Thoracic aorta (tissue), 2 donors: ENCODE measurements at regions not wholly inside any gene's neighbourhood (a gene's known extent, or its start where the extent isn't known, plus 50 kb on each side); places are given as distances from the start of the nearest gene placed in this dataset.

Source experiments
- ATAC-seq: fragments of 150-250 bp; one replicate; pipeline ENCODE4 v1.8.0; 2017; ENCODE audit warnings: low read depth; ENCODE audit not compliant: insufficient number of reproducible peaks, low FRiP score
- DNase-seq: peaks from one replicate; pipeline ENCODE4 v3.0.0-alpha.2; 2020; ENCODE audit warnings: low spot score
- H3K27ac ChIP-seq, 2 donors: fragments of 200-600 bp; sonication (generic); 1 replicate in 1 of 2; 2 replicates in 1 of 2; pipeline ENCODE4 v1.5.1; 2016; ENCODE audit warnings: mild to moderate bottlenecking in 2 of 2, moderate library complexity in 2 of 2
- H3K27me3 ChIP-seq: fragments of 200-600 bp; sonication (generic); replicated peaks from 2 replicates; pipeline ENCODE4 v1.6.0; 2016; ENCODE audit warnings: mild to moderate bottlenecking; ENCODE audit not compliant: insufficient read depth
- H3K36me3 ChIP-seq: fragments of 200-600 bp; sonication (generic); one replicate; pipeline ENCODE4 v1.5.1; 2016
- H3K4me1 ChIP-seq, 2 donors: fragments of 200-600 bp; sonication (generic); 1 replicate in 1 of 2; 2 replicates in 1 of 2; pipeline versions ENCODE4 v1.5.1 to v1.6.0; 2016; ENCODE audit warnings: low read depth in 2 of 2, mild to moderate bottlenecking in 1 of 2; ENCODE audit not compliant: control insufficient read depth in 1 of 2
- H3K4me3 ChIP-seq: fragments of 200-600 bp; sonication (generic); 2 replicates; pipeline ENCODE4 v1.5.1; 2016; ENCODE audit warnings: mild to moderate bottlenecking
- H3K9me3 ChIP-seq: fragments of 200-600 bp; sonication (generic); 2 replicates; pipeline ENCODE4 v1.5.1; 2016
- CTCF ChIP-seq: fragments of 200-600 bp; sonication (generic); IDR thresholded peaks from one replicate; pipeline ENCODE4 v1.5.1; 2019; ENCODE audit warnings: antibody characterized with exemption

GRCh38 chr6:141174932-141175331, 957.8 kb upstream of the GJE1 start:
- Histone ChIP-seq H3K4me1 (no peaks in the 10 kb centered on the region), H3K27me3 (no peaks in the 10 kb centered on the region), H3K4me3 (no peak overlapping the region), H3K27ac (no peak overlapping the region), H3K9me3 (no peaks in the 10 kb centered on the region), H3K36me3 (no peaks in the 10 kb centered on the region)
- DNase-seq (no peak), ATAC-seq (no peak)
- TF ChIP-seq CTCF = no peak

- H3K27me3 ChIP-seq = no peaks in the 10 kb centered on the region
- H3K9me3 ChIP-seq = no peaks in the 10 kb centered on the region
- no peak overlapping the region for H3K27ac ChIP-seq
- TF ChIP-seq CTCF = no peak
- no peaks in the 10 kb centered on the region for H3K36me3 ChIP-seq
- ATAC-seq = no peak
- no peak overlapping the region for H3K4me3 ChIP-seq
- no peak for DNase-seq
- no peaks in the 10 kb centered on the region for H3K4me1 ChIP-seq
Observed at GRCh38 chr6:141173529-141173928, 959.2 kb upstream of the GJE1 start.

GRCh38 chr6:141169419-141169818, 963.3 kb upstream of the GJE1 start:
- peaks cover 0 to 3% of the 10 kb centered on the region in 2 donors for H3K4me1 ChIP-seq
- DNase-seq (no peak), ATAC-seq (no peak)
- TF ChIP-seq CTCF = no peak
- no peaks in the 10 kb centered on the region for H3K36me3 ChIP-seq
- H3K9me3 ChIP-seq = no peaks in the 10 kb centered on the region
- no peak overlapping the region for H3K4me3 ChIP-seq
- no peak overlapping the region for H3K27ac ChIP-seq
- no peaks in the 10 kb centered on the region for H3K27me3 ChIP-seq

GRCh38 chr6:141167945-141168344, 964.8 kb upstream of the GJE1 start:
- no peak overlapping the region for H3K27ac ChIP-seq
- no peak for ATAC-seq
- no peaks in the 10 kb centered on the region for H3K27me3 ChIP-seq
- TF ChIP-seq CTCF = no peak
- no peaks in the 10 kb centered on the region for H3K36me3 ChIP-seq
- peaks cover 0 to 4% of the 10 kb centered on the region in 2 donors for H3K4me1 ChIP-seq
- no peak overlapping the region for H3K4me3 ChIP-seq
- H3K9me3 ChIP-seq = no peaks in the 10 kb centered on the region
- DNase-seq = no peak

GRCh38 chr6:141165002-141165665, 967.6 kb upstream of the GJE1 start:
- Histone ChIP-seq H3K36me3 (no peaks in the 10 kb centered on the region), H3K4me3 (no peak overlapping the region), H3K27ac (no peak overlapping the region), H3K4me1 (peaks cover 0 to 4% of the 10 kb centered on the region in 2 donors), H3K27me3 (no peaks in the 10 kb centered on the region), H3K9me3 (no peaks in the 10 kb centered on the region)
- ATAC-seq (no peak), DNase-seq (no peak)
- TF ChIP-seq CTCF = no peak
